ENCODE measurements at regions not wholly inside any gene's neighbourhood (a gene's known extent, or its start where the extent isn't known, plus 50 kb on each side); places are given as distances from the start of the nearest gene placed in this dataset.
"Not testable (repeated sequence)": the region's sequence is repeated elsewhere in the genome, so short reads cannot be mapped to it uniquely, and the experiment has no call there.

GRCh38 chr9:85478847-85479246, 262.9 kb downstream of the AGTPBP1 start (continued):
- no peak for TF ChIP-seq ZBTB49 (tag by site-specific recombination; IDR thresholded peaks at IDR 0.05; ENCODE audit: low read depth)
- no peak for TF ChIP-seq PRDM6 (tag by site-specific recombination; IDR thresholded peaks at IDR 0.05)
- TF ChIP-seq ZBTB26 (tag by site-specific recombination; optimal IDR thresholded peaks at IDR 0.05), result no peak
- TF ChIP-seq ZIC2 (tag by site-specific recombination; IDR thresholded peaks at IDR 0.05), result no peak
- no peak for TF ChIP-seq ZNF510 (tag by site-specific recombination; IDR thresholded peaks at IDR 0.05; ENCODE audit: insufficient replicate concordance)

GRCh38 chr9:85474896-85475295, 266.9 kb downstream of the AGTPBP1 start:
- H3K36me3 ChIP-seq (ENCODE audit: control insufficient read depth in 2 of 2, insufficient read depth in 1 of 2, low read length in 2 of 2); H3K4me3 ChIP-seq (ENCODE audit: low read depth, low read length); H3K9me3 ChIP-seq (ENCODE audit: control insufficient read depth, insufficient read depth, low read depth, low read length); CTCF ChIA-PET; H3K27ac ChIP-seq (ENCODE audit: extremely low read depth, low read depth, low read length); H3K4me1 ChIP-seq (ENCODE audit: control insufficient read depth, insufficient read depth, low read length); POLR2A ChIA-PET: not testable (repeated sequence)
- TF ChIP-seq ZNF585B (tag by site-specific recombination; IDR thresholded peaks at IDR 0.05), result peak; percentile 94

- TF ChIP-seq ZNF544 (tag by site-specific recombination; IDR thresholded peaks at IDR 0.05), result no peak
- TF ChIP-seq ZNF623 (tag by site-specific recombination; IDR thresholded peaks at IDR 0.05), result no peak
- no peak for TF ChIP-seq ZXDB (tag by site-specific recombination; IDR thresholded peaks at IDR 0.05)
- TF ChIP-seq PBX3 (CRISPR knock-in tag; IDR thresholded peaks at IDR 0.05), result no peak
- no peak for TF ChIP-seq ZBTB11 (tag by site-specific recombination; conservative IDR thresholded peaks at IDR 0.05; ENCODE audit: low read depth)
- H3K9me3 ChIP-seq (ENCODE audit: control insufficient read depth, insufficient read depth, low read depth, low read length), result no peaks in the 10 kb centered on the region
- no peaks in the 10 kb centered on the region for H3K36me3 ChIP-seq (ENCODE audit: control insufficient read depth in 2 of 2, insufficient read depth in 1 of 2, low read length in 2 of 2)
- ChIA-PET POLR2A (no interaction called here), CTCF (no interaction called here)
- no peak overlapping the region for H3K4me3 ChIP-seq (ENCODE audit: low read depth, low read length)
- no peak overlapping the region for H3K27ac ChIP-seq (ENCODE audit: extremely low read depth, low read depth, low read length)
- H3K4me1 ChIP-seq (ENCODE audit: control insufficient read depth, insufficient read depth, low read length), result no peaks in the 10 kb centered on the region
Observed at GRCh38 chr9:85471791-85472190, 270.0 kb downstream of the AGTPBP1 start.
